DMS153 (cell line): ENCODE measurements at regions not wholly inside any gene's neighbourhood (a gene's known extent, or its start where the extent isn't known, plus 50 kb on each side); places are given as distances from the start of the nearest gene placed in this dataset.

ENCODE experiments used
- DNase-seq: peaks from one replicate; lab custom pipeline; 2025; lab: John Stamatoyannopoulos, UW

- no peak for DNase-seq
Observed at GRCh38 chr5:31137676-31138075, 55.8 kb upstream of the CDH6 start.

- no peak for DNase-seq
Observed at GRCh38 chr5:31135542-31135941, 57.9 kb upstream of the CDH6 start.

- DNase-seq = no peak
Observed at GRCh38 chr5:31133488-31133887, 60.0 kb upstream of the CDH6 start.

GRCh38 chr5:31131381-31131891 is 62.0 kb upstream of the CDH6 start:
- DNase-seq = no peak

- no peak for DNase-seq
Observed at GRCh38 chr5:31130676-31131075, 62.8 kb upstream of the CDH6 start.

GRCh38 chr5:31124651-31125305 is 68.7 kb upstream of the CDH6 start:
- no peak for DNase-seq

- DNase-seq = no peak
Observed at GRCh38 chr5:31124026-31124425, 69.5 kb upstream of the CDH6 start.

GRCh38 chr5:31122998-31123951 is 70.2 kb upstream of the CDH6 start:
- DNase-seq = no peak

- no peak for DNase-seq
Observed at GRCh38 chr5:31121224-31121623, 72.3 kb upstream of the CDH6 start.

- DNase-seq = no peak
Observed at GRCh38 chr5:31120642-31120948, 72.9 kb upstream of the CDH6 start.

GRCh38 chr5:31119938-31120641 is 73.4 kb upstream of the CDH6 start:
- no peak for DNase-seq

GRCh38 chr5:31116466-31117031 is 76.9 kb upstream of the CDH6 start:
- DNase-seq = no peak

- DNase-seq = no peak
Observed at GRCh38 chr5:31114817-31115216, 78.7 kb upstream of the CDH6 start.

GRCh38 chr5:31113666-31114350 is 79.7 kb upstream of the CDH6 start:
- no peak for DNase-seq

- DNase-seq = no peak
Observed at GRCh38 chr5:31113101-31113500, 80.4 kb upstream of the CDH6 start.

GRCh38 chr5:31107091-31107518 is 86.4 kb upstream of the CDH6 start:
- peak; percentile 38 for DNase-seq

GRCh38 chr5:31106691-31107090 is 86.8 kb upstream of the CDH6 start:
- DNase-seq = no peak

GRCh38 chr5:31106278-31106677 is 87.2 kb upstream of the CDH6 start:
- DNase-seq = no peak

GRCh38 chr5:31104775-31105174 is 88.7 kb upstream of the CDH6 start:
- DNase-seq = no peak

- DNase-seq = no peak
Observed at GRCh38 chr5:31100781-31101310, 92.6 kb upstream of the CDH6 start.

- no peak for DNase-seq
Observed at GRCh38 chr5:31100047-31100575, 93.4 kb upstream of the CDH6 start.
